ENCODE measurements at regions not wholly inside any gene's neighbourhood (a gene's known extent, or its start where the extent isn't known, plus 50 kb on each side); places are given as distances from the start of the nearest gene placed in this dataset.

DNA sequence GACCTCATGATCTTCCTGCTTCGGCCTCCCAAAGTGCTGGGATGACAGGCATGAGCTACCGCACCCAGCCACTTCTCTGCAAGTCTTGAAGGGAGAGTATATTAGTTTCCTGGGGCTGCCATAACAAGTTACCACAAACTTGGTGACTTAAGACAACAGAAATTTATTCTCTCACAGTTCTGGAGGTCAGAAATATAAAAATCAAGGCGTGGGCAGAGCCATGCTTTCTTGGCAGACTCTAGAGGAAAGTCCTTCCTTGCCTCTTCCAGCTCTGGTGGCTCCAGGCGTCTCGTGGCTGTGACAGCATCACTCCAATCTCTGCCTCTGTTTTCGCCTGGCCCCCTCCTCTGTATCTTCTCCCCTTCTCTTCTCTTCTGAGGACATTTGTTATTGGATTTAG, 110.2 kb upstream of the NAV2 start:
- TF ChIP-seq POLR2A (IDR thresholded peaks at IDR 0.05) = no peak
- TF ChIP-seq, protein P1, sequence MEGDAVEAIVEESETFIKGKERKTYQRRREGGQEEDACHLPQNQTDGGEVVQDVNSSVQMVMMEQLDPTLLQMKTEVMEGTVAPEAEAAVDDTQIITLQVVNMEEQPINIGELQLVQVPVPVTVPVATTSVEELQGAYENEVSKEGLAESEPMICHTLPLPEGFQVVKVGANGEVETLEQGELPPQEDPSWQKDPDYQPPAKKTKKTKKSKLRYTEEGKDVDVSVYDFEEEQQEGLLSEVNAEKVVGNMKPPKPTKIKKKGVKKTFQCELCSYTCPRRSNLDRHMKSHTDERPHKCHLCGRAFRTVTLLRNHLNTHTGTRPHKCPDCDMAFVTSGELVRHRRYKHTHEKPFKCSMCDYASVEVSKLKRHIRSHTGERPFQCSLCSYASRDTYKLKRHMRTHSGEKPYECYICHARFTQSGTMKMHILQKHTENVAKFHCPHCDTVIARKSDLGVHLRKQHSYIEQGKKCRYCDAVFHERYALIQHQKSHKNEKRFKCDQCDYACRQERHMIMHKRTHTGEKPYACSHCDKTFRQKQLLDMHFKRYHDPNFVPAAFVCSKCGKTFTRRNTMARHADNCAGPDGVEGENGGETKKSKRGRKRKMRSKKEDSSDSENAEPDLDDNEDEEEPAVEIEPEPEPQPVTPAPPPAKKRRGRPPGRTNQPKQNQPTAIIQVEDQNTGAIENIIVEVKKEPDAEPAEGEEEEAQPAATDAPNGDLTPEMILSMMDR (IDR thresholded peaks at IDR 0.05) = no peak
